T-helper 1 cell (primary cell): ENCODE measurements at regions not wholly inside any gene's neighbourhood (a gene's known extent, or its start where the extent isn't known, plus 50 kb on each side); places are given as distances from the start of the nearest gene placed in this dataset.
"Not testable (repeated sequence)": the region's sequence is repeated elsewhere in the genome, so short reads cannot be mapped to it uniquely, and the experiment has no call there.

Source experiments
- DNase-seq, 5 donors: peaks; one replicate each; pipeline ENCODE4 v3.0.0-alpha.2; 2012 to 2020

DNA sequence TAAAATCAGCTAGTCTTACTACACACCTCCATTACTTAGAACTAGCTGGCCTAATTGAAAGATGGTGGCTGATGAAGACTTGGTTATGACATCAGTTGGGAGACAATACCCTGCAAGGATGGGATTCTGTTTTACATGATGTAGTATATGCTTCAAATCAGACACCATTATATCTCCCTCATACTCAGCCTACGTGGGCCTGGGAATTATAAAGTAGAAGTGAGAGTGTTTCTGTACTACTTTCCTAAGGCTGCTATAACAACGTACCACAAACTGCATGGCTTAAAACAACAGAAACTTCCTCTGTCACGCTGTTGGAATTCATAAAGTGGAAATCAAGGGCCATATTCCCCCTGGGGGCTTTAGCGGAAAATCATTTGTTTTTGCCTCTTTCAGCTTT lies 190.4 kb downstream of the PAH start:
- DNase-seq = no peak

DNA sequence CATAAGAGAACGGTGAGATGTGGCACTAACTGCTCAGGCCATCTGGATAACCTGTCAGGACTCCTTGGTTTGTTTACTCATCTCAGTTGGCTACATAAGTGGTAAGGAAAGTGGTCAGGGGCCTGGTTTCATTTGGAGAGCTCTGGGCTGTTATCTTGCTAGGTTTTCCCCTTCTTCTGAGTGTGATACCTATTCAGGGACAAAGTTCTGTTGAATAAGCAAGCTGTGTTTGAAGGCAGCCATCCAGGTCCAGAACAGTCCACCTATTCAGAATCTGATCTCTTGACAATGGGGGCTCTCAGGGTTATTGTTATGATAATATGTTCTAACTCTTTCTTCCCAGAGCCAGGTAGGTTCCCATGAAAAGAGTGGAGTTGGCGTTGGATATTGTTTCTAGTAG lies 194.9 kb downstream of the PAH start:
- DNase-seq = no peak

DNA sequence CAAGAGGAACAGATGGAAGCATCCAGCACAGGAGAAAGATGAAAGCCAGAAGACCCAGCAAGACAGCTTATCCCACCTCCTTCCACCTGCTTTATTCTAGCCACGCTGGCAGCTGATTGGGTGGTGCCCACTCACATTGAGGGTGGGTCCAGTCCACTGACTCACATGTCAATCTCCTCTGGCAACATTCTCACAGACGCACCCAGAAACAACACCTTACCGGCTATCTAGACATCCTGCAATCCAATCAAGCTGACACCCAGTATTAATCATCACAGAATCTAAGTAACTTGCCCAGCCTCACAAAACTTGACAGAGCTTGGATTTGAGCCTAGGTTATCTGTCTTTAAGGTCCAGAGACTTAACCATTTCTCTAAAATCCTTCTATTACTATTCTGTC lies 208.9 kb downstream of the PAH start:
- DNase-seq = no peak

DNA sequence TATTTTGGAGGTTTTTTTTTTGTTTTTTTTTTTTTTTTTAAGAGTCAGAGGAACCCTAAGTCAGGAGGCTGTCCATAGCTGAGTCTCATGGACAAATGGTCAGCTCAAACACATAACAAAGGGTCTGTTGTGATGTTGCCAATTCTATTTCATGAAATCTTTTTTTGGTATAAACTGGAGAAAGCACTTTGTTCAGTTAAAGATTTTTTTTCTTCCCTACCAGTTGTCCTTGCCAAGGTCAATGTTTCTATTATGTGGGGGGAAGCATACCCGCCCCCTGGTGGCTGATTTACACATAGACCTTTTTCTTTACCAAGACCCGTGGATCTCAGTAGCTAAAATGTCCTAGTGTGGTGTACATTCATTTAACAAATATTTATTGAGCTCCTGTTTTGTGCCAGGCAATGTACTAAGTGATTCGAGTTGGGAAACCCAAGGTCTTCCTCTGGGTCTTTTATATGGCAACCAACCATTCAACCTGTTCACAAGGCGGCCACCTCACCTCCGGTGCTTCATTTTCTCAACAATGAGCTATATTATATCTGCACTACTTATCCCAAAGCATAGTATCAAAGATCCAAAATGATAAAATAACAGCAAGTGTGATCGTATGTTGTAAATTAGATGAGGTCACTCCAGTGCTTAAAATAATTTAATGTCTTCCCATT lies 214.5 kb downstream of the PAH start:
- peak in 1 of 5 donors; percentile 35 for DNase-seq

DNA sequence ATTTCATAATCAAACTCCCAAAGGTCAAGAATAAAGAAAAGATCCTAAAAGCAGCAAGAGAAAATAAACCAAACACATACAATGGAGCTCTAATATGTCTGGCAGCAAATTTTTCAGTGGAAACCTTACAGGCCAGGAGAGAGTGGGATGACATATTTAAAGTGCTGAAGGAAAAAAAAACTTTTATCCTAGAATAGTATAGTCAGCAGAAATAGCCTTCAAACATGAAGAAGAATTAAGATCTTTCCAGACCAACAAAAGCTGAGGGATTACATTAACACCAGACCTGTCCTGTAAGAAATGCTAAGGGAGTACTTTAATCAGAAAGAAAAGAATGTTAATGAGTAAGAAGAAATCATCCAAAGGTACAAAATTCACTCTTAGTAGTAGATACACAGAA lies 215.7 kb upstream of the IGF1 start:
- DNase-seq = no peak

DNA sequence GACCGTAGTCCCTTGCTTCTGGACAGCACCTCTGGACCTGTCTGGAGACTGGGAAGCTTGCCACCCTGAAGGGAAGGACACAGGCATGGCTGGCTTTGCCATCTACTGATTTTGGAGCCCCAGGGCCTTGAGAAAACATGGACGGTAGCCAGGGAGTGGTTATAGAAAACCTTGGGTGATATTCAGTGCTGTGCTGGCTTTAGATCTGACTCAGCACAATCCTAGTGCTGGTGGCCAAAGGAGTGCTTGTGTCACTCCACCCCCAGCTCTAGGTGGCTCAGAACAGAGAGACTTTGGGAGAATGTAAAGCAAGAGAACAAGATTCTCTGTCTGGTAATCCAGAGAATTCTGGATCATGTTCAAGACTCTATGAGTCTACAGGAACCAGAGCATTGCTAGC lies 214.5 kb upstream of the IGF1 start:
- no peak for DNase-seq

DNA sequence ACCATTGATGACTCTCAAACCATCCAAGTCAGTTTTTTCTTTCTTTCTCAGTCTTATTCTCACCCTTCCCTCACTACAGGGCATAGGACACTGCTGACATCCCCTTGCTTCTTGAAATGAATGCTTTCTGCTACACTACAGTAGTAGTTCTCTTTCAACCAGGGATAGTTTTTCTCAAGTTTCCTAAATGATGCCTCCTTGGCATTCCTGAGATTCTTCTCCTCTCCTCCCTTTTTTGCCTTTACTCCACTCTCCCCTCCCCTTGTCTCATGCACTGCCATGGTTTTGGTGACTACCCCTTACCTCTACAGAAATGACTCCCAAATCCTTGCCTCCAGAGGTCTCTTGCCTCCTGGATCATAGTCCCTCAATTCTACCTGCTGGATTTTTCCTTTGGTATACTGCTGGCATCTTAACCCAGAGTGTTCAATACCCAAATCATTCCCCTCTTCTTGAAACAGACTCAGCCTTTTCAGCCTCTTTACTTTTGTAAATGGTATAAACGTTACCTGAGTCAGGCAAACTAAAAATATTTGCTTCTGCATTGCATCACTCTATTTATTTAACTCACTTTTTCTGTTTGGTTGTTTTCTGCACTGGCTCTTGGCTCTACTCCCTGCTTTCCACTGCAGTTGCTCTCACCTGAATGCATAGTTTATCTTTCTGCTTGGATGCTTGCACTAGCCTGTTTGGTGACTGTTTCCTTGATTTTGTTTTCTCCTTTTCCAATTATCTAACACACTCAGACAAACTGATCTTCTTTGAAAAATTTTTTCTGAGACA lies 211.6 kb upstream of the IGF1 start:
- no peak for DNase-seq

DNA sequence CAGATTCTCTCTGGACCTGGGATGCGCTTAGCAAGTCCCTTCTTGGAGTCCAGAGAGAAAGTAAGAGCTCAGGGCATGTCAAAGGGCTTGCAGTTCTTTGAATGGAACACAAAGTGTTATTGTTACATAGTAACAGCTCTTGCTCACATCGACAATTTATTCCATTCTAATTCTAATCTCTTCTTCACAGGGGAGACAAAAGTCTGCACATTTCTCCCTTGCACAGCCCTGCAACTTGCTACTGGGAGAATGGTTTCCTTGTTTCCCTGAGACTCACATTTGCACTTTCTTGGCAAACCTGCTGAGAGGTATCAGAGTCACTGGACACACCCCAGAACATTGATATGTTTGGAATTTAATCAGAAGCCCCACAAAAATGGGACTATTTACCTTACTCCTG lies 209.9 kb upstream of the IGF1 start:
- DNase-seq = no peak

DNA sequence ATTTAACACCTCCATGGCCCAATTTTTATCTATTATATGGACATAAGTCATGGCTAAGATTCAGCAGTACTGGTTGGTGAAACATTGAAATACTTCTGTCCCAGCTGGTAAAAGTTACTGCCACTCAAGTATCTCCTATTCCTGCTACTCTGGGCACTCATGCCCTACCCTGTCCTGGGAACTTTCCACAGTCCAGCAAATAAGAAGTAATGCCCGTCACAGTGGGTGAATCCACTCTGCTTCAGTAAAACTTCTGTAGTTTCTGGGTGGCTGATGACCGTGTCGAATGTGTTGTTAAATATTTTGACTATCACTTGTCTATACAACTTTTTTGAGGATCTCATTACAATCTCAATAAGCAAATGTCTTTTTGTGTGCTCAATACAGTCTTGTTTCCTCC lies 209.3 kb upstream of the IGF1 start:
- no peak for DNase-seq

DNA sequence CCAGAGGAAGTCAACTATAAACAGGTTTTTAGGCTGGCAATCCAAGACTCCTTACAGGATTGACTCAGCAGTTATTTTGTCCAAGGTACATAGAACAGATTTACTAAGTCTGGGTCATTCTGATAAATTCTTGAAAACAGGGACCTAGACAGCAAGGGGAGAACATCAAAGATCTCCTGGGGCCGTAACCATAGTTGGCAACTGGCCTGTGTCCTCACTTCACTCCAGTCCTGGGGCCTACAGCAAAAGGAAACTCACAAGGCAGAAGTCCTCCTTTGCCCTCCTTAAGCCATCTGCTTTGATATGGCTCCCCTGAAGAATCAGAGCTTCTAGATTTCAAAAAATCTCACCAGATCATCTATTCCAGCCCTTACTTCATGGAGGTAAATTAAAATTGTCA lies 207.2 kb upstream of the IGF1 start:
- no peak for DNase-seq

DNA sequence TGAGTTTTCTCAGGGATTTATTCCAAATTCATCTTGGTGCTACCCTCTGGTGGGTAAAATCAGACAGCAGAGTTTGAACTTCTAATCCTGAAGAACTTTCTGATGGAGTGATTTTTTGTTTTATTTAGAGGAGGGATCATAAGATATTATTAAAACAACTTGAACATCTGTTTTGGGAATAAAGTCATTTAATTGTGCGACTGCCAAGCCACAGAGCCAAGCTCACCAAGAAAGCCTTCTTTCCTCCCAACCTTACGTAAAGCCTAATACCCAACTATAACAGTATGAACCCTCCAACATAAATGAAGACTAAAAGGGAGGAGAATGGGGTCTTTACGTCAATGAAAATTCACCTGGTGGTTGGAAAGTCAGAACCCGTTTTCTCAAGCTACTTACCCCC lies 205.5 kb upstream of the IGF1 start:
- DNase-seq = no peak

DNA sequence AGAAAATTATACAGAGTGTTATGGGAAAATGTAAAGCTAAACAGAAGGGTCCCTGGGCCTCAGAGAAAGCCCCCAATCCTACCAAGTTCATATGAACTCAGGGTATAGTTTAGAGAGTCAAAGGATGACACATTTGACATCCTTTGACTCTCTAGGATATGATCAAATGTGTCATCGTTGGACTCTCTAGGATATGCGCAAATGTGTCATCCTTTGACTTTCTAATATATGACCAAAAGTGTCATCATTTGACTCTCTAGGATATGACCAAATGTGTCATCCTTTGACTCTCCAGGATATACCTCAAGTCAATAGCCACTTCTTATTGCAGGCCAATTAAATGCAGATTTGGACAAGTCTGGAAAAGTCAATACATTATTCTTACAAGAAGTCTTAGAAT lies 204.8 kb upstream of the IGF1 start:
- DNase-seq = no peak

DNA sequence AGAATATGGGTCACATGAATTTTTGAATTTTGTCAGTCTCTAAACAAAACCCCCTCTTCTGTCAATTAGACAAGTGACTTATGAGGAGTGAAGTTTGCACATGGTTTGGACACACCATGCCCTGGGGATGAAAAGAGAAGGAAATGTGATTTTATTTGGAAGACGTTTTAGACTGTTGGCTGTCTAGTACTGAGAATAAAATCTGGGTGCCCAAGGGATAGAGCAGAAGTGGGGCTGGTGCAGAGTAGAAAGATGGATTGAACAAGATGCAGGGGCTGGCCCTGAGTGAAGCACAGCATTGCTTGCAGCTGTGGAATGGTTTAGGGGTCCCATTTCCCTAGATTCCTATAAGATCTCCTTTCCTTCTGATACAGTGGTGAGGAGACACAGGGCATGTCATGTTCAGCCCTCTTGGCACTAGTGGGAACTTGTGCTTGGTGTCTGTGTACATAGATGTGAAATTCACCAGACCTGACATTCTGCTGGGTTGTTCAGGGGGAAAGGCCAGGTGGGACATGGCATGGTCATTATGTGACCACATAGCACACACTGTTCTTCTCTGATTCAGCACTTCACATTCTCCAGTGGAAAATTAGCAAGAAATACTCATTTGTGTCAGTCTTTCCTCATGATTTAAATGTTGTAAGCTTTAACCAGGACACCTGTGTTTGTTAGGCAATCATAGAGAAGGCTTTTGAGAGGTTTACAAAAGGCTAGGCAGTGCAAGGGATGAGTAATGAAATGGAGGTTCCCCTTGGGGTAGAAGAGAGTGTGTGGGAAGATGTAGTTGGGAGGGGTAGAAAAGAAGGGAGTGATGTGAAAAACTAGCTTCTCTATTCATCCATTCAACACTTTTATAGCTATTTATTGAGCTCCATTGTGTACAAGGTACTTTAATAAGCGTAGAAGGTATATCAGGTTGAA lies 202.3 kb upstream of the IGF1 start:
- DNase-seq = no peak

DNA sequence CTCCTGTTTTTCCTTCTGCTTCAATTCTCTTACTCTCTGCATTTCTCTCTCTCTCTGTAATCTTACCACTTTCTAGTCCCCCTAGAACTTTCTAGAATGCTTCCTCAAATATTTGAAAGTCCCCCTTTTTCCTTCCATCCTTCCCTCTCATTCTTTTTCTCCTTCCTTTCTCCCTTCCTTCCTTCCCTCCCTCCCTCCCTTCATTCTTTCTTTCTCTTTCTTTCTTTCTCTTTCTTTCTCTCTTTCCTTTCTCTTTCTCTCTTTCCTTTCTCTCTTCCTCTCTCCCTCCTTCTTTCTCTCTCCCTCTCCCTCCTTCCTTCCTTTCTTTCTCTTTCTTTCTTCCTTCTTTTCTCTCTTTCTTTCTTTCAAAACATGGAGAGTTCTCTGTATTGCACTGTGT lies 201.4 kb upstream of the IGF1 start:
- no peak for DNase-seq

DNA sequence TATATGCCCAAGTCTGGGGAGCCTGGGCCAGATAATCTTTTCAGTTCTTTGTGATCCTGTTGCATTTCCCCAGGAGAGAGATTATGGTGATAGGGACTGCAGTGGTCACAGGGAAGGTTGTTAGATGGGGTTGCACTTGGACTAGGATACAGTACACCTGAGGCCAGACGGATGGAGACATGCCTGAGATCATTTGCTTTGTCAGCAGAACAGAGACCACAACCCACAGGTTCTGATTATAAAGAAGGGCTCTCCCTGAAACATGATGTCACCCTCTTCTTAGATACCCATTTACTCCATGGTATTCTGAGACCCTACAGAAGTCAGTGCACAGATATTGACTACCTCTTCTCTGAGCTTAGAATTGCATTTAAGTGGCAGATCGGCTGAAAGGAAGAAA lies 200.9 kb upstream of the IGF1 start:
- DNase-seq = no peak

DNA sequence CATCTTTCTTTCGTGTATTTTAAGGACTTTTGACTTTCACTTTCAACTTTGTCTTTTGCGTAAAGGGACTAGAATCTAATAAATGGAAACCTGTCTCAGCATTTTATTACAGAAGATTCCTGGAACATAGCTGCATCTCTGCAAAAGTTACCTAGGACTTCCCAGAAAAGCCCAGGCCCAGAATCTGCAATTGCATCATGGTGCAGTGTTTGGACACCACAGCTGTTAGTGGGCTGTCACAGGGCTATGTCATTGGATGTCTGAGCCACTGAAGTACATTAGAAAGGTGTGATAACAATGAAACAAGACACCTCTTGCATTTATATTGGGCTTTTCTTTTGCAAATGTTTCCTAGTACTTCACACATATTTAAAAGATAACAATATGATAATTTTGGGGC lies 199.9 kb upstream of the IGF1 start:
- no peak for DNase-seq

DNA sequence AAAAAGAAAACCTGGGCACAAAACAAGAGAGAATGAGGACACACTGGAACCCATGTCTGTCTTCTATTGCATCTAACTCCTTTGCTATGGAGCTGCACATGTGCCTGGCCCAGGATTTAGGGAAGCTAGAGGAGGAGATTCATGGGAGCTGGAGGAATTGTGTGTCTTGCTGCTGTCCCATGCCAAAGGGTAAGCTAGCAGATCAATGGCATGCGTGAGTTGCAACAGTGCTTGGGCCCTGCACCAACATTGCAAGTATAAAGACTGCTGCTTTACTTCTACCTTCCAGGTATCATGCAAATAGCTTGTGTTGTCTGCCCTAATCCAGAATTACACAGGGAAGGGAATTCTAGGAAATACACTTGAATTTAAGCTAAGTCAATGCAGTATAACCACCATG lies 196.4 kb upstream of the IGF1 start:
- no peak for DNase-seq

DNA sequence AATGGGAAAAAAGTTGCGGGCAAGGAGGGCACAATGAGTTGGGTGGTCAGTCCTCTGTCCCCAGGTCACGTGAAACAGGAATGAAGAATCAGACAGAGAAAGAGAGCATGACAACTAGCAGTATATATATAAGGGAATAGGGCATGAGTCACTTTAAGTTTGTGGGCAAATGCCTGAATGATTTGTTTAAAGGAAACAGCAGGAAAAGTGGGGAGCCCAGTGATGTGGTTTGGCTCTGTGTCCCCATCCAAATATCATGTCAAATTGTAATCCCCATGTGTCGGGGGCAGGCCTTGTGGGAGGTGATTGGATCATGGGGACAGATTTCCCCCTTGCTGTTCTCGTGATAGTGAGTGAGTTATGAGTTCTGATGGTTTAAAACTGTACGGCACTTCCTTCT lies 195.3 kb upstream of the IGF1 start:
- DNase-seq = no peak

DNA sequence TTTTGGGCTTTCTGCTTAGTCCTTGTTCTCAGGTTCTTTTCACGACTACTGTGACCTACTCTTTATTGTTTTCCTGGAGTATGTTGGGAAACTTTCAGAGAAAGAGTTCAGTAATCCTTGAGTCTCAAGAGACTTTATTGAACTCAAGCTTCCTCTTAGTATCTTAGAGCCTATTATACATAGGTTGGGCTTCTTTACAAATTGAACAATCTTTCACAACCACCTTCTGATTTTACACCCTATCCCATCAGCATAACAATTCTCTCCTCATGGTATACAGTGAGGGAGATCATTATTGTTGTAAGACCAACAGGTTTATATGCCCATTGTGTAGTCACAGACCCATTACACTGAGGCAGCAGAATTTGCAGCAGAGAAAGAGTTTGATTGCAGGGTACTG lies 193.2 kb upstream of the IGF1 start:
- no peak for DNase-seq

DNA sequence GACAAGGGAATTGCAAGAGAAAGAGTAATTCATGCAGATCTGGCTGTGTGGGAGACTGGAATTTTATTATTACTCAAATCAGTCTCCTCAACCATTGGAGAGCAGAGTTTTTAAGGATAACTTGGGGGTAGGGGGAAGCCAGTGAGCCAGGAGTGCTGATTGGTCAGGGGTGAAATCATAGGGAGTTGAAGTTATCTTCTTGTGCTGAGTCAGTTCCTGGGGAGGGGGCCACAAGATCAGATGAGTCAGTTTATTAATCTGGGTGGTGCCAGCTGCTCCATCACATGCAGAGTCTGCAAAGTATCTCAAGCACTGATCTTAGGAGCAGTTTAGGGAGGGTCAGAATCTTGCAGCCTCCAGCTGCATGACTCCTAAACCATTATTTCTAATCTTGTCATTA lies 191.8 kb upstream of the IGF1 start:
- DNase-seq = not testable (repeated sequence)

DNA sequence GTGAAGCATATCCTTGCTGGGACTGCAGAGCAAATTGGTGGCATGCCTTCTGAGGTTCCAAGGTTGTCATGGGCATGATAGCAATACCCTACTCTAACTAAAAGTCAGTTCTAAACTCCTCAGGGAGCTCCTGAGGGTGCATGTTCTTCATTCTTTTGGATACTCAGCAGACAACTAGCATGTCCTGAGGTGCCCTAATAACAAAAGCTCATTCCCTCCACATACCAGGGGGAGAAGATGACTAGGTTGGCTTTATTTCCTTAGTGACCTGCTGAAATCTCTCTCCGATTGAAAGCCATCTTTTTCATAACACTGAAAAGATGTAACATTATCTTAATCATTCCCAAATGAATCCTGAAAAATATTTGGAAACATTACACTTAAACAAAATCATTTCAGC lies 188.7 kb upstream of the IGF1 start:
- no peak for DNase-seq

DNA sequence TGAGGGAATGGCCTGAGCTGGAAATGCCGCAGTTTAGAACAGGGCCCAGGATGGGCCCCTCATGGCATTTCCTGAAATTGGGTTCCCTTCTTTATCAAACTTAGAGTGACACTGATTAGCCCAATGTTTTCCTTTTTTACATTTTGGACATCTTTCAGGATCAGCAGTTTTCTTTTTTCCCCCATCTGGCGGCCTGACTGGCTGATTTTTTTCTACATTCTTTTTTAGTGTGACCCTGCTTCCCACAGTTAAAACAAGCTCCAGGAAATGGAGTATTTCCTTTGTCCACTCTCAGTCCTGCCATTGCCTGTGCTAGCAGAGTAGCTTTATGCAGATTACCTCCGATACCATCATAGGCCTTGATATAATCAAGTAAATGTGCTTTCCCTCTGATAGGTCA lies 185.8 kb upstream of the IGF1 start:
- not testable (repeated sequence) for DNase-seq

DNA sequence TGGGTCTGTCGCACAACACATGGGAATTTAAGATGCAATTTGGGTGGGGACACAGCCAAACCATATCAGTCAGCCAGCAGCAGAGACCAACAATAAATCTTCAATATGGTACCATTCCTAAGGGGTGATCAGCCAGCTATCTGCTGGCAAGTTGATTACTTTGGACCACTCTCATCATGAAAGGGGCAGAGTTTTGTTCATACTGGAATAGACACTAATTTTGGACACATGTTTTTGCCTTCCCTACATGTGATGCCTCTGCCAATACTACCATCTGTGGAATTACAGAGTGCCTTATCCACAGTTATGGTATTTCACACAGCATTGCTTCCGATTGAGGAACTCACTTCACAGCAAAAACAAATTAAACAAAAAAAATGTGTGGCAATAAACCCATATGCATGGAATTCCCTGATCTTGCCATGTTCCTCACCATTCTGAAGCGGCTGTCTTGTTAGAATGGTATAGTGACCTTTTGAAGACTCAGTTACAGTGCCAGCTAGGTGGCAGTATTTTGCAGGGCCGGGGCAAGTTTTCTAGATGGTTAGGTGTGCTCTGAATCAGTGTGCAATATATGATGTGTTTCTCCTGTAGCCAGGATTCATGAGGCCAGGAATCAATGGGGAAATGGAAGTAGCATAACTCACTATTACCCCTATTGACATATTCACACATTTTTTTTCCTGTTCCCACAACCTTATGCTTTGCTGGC lies 179.0 kb upstream of the IGF1 start:
- no peak for DNase-seq
